ENCODE measurements at regions not wholly inside any gene's neighbourhood (a gene's known extent, or its start where the extent isn't known, plus 50 kb on each side); places are given as distances from the start of the nearest gene placed in this dataset.
"Not testable (repeated sequence)": the region's sequence is repeated elsewhere in the genome, so short reads cannot be mapped to it uniquely, and the experiment has no call there.

DNA sequence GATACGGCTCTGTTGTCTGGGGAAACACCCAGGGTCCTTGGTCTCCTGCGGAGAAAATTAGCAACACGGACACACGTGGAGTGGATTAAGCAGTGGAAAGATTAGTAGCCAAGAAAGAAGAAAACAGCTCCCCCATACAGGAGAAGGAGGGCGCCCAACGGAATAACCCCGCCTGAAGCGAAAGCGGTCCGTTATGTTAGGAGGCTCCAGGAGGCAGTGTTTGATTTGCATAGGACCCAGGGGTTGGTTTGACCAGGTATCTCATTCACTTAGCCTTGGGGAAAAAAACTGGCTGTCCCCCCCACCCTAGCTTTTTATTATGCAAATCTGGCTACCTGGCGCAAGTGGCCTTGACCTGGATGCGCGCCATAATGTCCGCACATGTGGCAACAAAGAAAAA is 170.1 kb upstream of the KYNU start:
- DNase-seq: no peak

DNA sequence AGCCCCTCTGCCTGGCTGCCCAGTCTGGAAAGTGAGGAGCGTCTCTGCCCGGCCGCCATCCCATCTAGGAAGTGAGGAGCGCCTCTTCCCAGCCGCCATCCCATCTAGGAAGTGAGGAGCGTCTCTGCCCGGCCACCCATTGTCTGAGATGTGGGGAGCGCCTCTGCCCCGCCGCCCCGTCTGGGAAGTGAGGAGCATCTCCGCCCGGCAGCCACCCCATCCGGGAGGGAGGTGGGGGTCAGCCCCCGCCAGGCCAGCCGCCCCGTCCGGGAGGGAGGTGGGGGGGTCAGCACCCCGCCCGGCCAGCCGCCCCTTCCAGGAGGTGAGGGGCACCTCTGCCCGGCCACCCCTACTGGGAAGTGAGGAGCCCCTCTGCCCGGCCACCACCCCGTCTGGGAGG is 175.1 kb upstream of the KYNU start:
- DNase-seq: not testable (repeated sequence)

DNA sequence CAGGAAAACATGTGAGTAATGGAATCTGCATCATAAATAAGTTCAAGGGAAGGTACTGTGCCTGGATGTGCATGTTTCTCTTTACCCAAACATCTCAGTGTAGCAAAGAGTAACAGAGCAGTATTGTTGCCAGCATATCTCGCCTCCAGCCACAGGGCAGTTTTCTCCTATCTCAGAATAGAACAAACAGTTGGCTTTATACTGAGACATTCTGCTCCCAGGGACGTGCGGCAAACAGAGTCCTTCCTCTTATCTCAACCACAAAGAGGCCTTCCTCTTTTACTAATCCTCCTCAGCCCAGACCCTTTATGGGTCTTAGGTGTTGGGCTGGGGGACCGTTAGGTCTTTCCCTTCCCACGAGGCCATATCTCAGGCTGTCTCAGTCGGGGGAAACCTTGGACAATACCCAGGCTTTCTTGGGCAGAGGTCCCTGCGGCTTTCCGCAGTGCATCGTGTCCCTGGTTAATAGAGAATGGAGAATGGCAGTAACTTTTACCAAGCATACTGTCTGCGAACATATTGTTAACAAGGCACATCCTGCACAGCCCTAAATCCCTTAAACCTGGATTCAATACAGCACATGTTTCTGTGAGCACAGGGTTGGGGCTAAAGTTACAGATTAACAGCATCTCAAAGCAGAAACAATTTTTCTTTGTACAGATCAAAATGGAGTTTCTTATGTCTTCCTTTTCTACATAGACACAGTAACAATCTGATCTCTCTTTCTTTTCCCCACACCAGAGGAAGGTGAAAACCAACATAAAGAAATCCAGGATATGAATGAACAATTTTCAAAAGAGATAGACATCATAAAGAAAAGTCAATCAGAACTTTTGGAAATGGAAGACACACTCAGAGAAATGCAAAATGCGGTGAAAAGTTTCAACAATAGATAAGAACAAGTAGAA is 181.9 kb upstream of the KYNU start:
- peak; percentile 96 for DNase-seq

DNA sequence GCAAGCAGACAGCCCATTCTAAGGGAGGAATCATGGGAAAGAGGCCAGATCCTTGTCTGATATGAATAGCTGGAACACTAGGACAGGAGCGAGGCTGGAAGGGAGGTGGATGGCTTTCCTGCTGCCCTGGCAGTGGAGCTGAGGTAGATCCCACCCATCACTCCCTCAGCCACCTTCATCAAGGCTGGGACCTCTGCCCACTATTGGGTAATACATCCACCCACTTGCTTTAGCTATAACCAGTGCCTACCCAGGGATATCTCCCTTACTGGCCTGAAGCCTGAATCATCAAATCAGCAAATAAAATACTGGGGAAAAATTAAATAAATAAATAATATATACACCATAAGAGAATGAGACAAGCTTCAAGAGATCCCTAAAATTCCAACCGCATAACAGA is 183.2 kb upstream of the KYNU start:
- peak; percentile 31 for DNase-seq

DNA sequence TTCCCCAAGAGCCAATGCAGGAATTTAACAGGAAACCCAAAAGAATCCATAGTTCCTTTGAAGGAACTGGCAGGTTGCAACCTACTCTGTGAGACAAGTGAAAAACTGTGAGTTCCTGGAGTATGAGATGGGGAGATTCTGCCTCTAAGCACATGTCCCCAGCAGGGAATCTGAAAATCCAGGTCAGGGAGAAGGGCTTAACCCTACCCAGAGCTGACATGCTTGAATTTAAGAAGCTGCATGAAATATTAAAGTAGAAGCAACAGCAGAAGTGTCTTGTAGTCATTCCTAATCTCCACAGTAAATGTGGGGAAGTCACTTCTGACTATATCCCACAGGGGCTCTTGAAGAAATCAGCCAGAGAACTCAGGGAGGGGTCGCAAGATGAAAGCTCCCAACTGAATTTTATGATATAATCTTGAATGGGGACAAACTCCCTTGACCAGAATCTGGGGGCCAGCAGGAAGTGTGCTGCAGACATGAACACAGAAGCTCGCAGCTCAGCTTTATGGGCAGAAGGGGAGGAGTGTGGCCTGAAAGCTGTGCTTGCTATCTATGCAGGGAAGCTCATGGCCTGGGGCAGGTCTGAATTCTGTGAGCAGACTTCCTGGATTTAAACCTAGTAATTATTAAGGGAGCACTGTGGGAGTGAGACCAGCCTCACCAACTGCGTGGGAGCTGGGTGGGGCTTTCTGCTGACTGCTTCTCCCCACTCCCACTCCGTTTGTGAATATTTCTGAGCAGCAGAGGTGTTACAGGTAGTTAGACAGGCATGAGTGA is 184.1 kb upstream of the KYNU start:
- DNase-seq: peak; percentile 61

DNA sequence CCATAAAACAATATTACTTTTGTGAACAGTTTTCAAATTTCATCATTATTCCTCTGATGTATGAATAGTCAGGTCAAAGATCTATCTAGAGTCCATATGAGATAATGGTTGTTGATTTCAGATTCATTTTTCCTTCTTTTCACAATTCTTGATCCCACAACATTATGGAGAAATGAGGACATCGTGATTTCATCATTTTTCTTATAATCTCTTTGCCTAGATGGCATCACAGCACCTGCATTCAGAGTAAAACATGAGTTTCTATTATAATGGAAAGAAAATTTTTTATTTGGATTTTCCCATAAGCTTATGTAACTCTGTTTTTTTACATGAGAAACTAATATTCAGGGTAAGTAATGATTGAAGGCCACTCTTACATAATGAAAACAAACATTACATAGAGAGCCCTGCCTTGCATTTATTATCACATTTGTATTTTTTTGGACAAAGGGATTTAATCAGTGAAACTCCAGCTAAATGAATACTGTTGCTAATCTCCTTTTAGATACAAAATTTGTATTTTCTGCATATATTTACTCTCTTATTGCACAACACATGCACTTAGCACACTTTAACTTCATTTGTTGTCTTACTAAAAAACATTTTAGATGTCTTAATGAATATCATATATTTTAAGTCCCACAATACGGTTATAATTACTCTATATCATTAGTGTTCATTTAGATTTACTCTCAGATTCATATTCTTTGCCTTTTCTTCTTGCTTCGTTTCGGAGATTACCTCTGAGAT is 188.4 kb upstream of the KYNU start:
- DNase-seq: no peak

DNA sequence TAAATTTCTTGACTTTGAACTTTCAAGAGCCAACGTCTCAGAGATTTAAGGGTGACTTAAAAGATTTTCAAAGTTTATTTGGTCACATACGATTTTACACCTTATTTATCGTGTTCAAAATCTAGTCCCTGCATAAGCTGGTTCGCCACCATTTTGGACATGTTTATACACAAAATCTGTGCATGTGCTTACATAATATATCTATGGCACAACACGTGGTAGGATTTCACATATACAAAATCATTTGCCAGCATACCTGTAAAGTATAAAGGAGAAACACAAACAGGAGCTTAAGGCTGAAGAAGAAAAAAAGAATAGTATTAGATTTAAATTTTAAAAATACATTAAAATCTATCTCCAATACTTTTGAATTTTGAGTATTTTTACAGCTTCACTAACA is 190.0 kb upstream of the KYNU start:
- no peak for DNase-seq

DNA sequence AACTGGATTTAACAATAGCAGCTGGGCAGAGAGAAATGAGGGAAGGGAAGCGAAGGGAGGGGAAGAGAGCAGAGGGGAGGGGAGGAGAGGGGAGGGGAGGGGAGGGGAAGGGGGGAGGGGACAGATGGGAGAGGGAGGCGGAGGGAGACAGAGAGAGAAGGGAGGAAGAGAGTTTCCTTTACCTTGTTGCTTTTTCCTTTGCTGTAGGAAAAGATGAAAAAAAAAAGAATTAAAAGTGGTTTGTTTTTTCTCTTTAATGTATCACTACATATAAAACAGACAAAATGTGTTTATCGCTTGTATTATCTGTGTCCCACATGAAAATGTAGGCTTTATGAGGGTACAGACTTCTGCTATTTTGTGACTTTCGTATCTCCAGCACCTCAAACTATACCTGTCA is 190.4 kb upstream of the KYNU start:
- no peak for DNase-seq

DNA sequence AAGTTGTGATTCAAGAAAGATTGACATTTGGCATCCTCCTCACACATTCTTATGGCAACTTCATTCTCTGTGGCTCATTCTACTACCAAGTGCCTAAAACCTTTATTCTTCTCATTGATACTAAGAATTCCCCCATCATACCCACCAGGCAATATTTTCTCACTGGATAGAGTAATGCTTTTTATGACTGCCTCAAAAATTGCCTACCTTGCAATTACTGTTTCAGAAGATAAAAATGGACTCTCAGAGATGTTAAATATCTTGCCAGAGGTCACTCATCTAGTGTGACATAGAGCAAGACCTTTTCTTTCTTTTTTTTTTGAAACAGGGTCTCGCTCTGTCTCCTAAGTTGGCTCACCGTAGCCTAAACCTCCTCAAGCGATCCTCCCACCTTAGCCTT is 192.8 kb upstream of the KYNU start:
- no peak for DNase-seq

DNA sequence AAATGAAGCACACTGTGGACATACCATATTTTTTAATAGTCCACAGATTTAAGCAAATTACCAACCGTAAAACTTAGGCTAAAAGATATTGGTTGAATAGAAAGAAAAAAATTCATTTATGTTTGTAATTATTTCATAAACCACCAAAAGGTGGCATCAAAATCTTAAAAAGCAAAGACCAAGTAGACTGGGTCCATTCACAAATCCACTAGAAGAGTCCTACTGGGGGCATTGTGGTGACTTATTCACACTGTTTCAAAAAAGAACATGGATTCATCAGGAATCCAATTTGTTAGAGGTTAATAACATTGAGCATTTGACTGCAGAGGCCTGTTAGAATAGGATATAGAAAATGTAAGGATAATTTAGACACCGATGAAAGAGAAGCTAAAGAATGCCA is 194.9 kb upstream of the KYNU start:
- peak; percentile 71 for DNase-seq

DNA sequence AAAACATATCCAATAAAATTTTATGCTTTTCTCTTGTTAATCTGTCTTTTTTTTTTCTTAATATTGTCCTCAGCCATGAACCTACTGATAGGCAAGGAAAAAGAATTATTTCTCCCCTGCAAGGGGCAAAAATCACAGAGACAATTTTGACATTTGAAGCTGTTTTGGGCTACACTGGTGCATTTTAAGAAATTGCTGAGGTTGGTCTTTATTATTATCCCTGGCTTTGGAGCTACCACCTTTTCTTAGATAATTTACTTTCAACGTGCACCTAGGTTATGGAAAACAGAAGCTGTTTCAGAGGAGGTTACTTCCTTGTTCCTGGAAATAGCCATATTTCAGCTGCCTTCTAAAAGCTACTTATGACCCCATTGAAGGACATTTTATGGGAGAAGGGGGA is 195.5 kb upstream of the KYNU start:
- no peak for DNase-seq

DNA sequence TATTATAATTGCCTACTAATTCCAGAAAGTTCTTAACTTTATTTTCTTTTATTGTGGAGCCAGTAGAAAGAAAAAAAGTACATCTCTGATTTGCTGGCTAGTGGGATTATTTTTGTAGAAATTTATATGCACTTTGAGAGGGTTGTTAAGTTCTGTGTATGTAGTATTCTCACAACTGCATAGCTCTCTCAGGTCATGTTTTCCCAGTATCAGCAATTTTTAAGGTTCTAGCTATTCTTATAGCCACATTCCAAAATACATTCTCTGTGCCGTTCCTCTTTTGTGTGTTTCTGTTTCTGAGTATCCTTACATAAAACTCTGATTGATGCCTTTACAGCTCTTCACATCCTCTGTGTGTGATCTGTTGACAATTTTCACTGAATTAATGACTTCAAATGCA is 199.3 kb upstream of the KYNU start:
- no peak for DNase-seq

DNA sequence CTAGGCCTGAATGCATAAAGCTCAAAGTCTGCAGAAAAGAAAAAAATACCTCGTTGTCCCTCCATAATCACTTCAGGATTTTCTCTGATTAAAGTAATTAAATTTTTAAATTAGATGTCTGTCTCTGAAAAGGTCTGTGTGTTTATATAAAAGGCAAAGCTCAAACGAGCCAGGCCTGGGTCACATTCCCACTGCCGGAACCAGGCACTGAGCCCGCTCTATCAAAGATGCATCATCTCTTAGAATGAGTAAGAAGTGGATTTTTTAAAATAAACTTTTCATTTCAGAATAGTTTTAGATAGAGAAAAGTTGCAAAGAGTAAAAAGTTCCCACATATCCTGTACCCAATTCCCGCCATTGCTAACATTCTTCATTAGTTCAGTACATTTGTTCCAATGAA is 202.1 kb upstream of the KYNU start:
- DNase-seq: no peak

DNA sequence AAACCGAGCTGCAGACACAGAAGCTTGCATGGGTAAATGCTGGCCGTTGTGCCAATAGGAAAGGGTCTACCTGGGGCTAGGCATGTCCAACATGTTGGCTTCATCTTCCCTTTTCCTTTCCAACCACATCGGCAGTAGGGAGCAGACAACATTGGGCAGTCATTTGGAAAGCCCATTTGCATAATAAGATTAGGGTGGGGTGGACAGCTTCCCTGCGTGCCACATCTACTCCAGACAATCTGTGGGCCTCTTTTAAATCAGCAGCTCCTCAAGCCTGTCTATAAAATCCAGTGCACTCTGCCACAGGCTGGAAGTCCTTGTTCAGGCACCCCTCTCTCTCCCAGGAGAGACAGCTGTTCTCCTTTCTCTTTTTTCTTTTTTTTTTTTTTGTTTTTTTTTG is 203.6 kb upstream of the KYNU start:
- DNase-seq: no peak

DNA sequence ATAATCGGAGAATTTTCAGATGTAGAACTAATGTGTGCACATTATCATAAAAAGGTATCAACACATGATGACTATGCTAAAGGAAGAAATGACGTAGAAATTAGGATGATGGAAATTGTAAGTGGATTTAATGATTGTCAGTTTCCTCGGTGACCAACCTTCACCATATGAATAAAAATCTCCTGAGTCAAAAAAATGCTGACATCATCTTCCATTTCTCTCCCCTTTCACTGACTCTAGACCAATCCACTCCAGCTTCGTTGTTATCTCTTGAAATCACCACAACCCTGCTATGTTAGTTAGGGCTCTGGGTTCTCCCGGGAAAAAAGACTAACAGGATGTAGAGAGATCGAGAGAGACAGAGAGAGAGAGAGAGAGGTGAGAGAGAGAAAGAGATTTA is 204.8 kb upstream of the KYNU start:
- no peak for DNase-seq

DNA sequence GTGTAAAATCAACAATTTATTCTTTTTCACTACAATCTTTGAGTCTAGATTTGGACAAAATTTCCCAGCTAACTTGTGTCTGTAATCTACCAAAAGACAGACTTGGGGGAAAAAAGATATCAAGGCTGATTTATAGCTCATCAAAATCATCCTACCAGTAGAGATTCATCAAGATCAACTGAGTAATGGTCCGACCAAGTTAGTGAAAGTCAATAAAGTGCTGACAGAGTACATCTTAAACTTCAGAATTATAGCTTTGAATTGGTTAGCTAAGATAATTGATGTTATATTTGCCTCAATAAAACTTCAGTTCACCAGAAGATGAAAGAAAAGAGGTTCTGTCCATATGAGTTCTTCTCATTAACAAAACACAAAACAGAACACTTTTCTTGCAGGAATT is 207.1 kb upstream of the KYNU start:
- no peak for DNase-seq

DNA sequence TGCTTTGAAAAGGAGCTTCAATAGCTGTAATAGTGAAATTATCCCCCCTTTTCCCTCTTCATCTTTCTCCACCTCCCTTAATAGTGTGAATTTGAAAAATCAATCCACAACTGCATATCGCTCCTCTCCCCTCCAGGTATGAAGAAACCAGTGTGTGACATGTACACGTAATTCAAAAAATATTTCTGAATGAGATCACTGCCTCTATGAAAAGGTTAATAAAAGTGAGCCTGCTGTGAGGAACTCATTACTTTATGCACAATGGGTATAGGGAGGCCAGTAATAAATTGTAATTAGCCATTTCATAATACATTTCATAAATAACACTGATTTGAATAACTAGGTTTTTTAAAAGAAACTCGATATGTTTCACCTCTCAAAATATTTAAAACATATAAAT is 209.0 kb upstream of the KYNU start:
- DNase-seq: no peak

DNA sequence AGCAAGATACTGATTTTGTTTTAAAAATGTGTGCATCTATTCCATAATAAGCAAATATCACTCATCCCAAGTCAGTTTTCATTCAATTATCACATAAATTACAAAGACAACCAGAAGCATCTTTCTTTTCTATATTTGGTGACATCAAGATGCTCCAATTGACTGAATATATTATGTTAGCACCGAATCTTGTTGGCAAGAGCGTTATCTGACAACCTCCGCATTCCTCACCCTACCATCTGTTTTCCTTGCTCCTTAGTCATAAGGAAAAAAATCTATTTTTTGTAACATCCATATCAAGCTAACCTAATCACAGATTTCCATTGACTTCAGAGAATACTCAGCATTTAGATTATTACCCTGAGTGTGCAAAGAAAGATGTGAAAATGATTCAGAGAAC is 212.2 kb upstream of the KYNU start:
- DNase-seq: no peak

DNA sequence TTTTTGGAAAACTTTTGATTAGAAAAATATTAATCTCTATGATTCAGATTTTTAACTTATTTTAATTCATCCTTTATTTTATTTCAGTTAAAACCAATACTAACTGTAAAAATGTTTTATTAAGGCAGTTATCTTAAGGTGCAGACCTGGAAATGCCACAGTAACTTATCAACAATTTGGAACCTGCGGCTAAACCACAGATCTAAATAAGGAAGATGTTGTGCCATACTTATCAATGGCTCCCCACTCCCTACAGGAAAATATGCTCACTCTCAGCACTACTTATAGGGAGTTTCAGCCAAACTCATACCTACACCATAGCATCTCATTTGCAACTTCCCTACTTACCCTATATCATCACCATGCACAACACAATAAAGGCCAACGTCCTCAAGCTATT is 226.9 kb upstream of the KYNU start:
- peak; percentile 64 for DNase-seq

DNA sequence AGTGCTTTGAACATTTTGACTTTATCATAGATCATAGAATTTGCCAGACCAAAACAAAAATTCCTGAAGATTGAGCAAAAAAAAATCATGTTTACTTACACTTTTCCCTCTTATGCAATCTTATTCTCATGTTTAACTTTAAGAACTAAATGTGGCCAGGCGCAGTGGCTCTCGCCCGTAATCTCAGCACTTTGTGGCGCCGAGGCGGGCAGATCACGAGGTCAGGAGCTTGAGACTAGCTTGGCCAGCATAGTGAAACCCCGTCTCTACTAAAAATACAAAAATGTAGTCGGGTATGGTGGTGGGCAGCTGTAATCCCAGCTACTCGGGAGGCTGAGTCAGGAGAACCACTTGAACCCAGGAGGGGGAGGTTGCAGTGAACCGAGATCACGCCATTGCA is 227.9 kb upstream of the KYNU start:
- DNase-seq: no peak

DNA sequence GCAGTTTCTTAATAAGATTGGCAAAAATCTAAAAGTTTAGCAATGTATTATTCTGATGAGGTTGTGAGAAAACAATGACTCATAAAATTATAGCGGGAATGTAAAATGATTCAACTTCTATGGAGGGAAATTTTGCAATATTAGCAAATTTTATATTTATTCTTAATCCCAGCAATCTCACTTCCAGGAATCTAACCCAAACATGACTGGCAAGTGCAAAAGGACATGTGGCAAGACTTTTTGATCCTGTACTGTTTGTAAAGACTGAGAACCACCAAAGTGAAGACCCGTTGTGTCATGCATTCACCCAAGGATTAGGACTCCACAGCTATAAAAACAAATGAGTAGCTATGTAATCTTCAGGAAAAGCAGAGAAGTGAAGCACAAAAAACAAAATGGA is 234.8 kb upstream of the KYNU start:
- DNase-seq: no peak

DNA sequence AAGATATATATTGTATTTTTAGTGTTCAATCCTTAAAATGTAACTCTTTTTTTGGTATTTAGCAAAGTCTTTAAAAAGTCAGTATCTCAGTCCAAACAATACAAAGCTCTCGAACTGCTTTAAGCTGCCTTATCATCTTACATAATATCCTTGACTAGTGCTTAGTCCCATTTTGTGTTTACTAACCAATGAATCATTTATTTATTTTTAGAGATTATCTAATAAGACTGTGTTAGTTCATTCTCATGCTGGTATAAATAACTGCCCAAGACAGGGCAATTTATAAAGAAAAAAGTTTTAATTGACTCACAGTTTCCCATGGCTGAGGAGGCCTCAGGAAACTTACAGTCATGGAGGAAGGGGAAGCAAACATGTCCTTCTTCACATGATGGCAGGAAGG is 248.3 kb upstream of the KYNU start:
- no peak for DNase-seq

DNA sequence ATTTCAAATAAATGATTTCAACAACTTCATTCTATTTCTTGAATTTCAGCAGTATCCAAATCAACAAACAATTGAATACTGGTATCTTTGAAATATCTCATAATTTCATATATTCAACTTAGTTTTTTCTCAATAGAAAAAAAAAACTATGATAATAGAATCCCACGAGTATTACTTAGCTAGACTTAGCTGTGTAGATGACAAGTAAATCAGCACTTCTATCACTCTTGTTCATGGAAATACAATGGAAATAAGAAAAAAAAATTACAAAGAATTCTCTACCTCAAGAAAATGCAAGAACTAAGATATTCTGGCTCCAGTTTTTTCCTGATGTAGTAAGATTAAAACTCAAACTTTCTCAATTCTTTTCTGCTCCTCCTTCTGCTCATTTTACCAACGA is 256.2 kb upstream of the KYNU start:
- no peak for DNase-seq

DNA sequence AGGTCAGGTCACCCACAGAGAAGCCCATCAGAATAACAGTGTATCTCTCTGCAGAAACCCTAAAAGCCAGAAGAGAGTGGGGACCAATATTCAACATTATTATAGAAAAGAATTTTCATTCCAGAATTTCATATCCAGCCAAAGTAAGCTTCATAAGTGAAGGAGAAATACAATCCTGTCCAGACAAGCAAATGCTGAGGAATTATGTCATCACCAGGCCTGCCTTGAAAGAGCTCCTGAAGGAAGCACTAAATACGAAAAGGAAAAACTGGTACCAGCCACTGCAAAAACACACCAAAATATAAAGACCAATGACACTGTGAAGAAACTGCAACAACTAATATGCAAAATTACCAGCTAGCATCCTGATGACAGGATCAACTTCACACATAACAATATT is 260.0 kb upstream of the KYNU start:
- no peak for DNase-seq

Data from hematopoietic multipotent progenitor cell treated with erythropoietin and hydrocortisone succinate and interleukin-3 and kit ligand, for 8 days (in vitro differentiated cells).